NCI-H1694 (cell line): ENCODE measurements at regions not wholly inside any gene's neighbourhood (a gene's known extent, or its start where the extent isn't known, plus 50 kb on each side); places are given as distances from the start of the nearest gene placed in this dataset.

Experiments
- DNase-seq: peaks from one replicate; lab custom pipeline; 2025; lab: John Stamatoyannopoulos, UW

GRCh38 chr11:70627219-70627618 is 228.9 kb downstream of the CTTN start:
- DNase-seq, result no peak

- no peak for DNase-seq
Measured at GRCh38 chr11:70628176-70628854, 230.0 kb downstream of the CTTN start.

GRCh38 chr11:70628855-70629844 is 230.8 kb downstream of the CTTN start:
- no peak for DNase-seq

- DNase-seq, result no peak
Measured at GRCh38 chr11:70630068-70630467, 231.7 kb downstream of the CTTN start.

GRCh38 chr11:70630816-70631623 is 232.7 kb downstream of the CTTN start:
- no peak for DNase-seq

GRCh38 chr11:70631624-70632047 is 233.3 kb downstream of the CTTN start:
- no peak for DNase-seq

DNA sequence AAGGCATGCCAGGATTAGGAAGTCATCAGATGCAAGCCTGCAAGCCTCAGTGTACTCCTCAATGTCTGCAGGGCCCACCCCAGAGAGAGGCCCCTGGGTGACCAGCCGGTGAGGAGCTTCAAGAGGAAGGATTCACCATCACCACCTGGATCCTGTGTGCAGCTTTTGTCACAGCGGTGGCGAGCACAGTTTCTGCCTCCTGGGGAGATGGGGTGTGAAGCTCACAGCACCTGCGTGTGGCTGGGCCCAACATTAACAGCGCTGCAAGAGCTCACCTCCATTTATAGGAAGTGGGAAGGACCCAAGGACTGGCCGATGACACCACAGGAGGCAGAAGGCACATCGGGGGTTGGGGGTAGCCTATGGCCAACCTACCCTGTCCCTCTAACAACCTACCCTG is 235.3 kb downstream of the CTTN start:
- no peak for DNase-seq

DNA sequence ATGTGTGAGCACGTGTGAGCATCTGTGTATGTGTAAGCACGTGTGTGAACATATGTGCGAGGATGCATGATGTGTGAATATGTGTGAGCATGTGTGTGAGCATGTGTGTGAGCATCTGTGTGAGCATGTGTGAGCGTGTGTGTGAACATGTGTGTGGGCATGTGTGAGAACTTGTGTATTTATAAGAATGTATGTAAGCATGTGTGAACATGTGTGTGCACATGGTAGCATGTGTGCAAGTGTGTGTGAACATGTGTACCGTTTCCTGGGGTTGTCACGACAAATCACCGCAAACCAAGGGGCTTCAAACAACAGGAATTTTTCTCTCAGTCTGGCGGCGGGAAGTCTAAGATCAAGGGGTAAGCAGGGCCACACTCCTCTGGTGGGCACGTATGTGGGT is 238.3 kb downstream of the CTTN start:
- DNase-seq, result no peak

DNA sequence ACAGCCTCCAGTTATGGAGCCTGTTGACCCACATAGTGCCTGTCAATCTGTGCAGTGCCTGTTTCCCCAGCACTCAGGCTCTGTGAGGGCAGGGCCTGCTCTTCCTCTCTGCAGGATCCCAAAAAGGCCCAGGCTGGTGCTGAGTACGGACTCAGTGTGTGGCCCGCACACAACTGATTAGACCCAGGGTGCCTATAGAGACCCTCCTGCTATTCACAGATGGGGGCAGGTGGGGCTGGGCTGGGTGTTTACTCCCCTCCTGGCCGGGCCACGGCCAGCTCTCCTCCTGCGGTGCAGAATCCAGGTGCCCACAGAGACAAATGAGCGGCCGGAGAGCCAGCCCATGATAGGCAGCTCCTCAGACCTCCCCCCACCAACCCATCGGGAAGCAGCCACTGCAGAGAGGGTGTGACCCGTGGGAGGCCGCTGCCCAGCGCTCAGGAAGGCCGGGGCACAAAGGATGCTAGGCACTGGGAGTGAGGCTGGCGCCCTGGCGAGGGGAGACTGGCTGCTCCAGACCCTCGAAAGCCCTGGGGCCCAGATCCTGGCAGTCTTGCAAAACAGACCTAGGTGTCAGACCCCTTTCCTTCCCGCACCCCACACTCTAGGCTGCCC is 239.0 kb downstream of the CTTN start:
- DNase-seq, result no peak

GRCh38 chr11:70637949-70638583 is 239.7 kb downstream of the CTTN start:
- no peak for DNase-seq

DNA sequence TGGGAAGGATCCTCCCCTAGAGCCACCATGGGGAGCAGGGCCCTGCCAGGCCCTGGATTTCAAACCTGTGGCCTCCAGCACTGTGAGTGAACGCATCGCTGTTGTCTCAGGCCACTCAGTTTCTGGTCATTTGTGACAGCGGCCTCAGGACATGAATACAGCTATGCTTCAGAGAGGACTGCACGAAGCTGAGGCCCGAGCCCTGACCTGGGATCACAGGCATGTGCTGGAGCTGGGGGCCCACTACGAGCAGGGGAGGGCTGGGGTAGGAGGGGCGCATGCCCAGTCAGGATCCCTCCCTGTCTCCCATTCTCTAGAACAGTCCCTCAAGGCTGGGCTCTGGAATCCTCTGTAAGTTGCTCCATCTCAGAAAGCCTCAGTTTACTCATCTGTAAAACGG is 242.1 kb downstream of the CTTN start:
- no peak for DNase-seq

GRCh38 chr11:70641369-70641768 is 243.0 kb downstream of the CTTN start:
- no peak for DNase-seq

DNA sequence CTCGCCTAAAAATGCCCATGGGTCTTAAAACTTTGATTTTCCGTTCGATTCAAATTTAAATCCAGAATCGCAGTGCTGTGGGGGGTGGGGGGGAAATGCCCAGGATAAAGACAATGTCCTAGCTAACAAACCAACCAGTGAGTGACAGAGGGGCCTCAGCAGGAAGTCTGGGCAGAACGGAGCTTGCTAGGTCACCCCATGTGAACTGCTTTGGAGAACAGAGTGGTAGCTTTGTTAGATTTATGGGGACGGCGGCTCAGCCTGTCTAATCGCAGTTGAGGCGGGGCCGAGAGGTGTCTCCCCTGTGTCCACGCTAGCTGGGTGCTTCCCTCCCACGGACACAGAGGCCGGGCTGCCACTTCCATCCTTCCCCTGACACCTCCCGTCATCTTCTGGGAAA is 243.9 kb downstream of the CTTN start:
- no peak for DNase-seq

GRCh38 chr11:70643642-70644041 is 245.3 kb downstream of the CTTN start:
- no peak for DNase-seq

- no peak for DNase-seq
Measured at GRCh38 chr11:70644343-70645060, 246.2 kb downstream of the CTTN start.

DNA sequence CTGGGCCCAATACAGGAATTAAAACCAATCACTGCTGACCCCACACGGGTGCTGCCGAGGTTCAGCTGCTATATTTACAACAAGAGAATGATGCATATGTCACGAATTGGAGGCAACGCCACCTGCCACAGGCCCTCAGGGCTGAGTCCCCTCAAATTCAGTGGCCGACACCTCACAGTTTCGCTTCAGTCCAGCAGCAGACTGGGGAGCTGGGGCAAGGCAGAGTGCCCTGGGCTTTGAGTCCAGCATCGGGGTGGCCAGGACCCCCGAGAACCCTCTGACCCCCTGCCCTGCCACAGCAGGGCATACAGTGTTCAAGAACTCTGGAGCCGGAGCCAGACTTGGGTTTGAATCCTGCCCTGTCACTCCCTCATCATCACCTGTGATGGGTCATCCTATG is 247.2 kb downstream of the CTTN start:
- DNase-seq, result no peak

- DNase-seq, result no peak
Measured at GRCh38 chr11:70646272-70647049, 248.1 kb downstream of the CTTN start.

GRCh38 chr11:70647188-70648166 is 249.1 kb downstream of the CTTN start:
- DNase-seq, result no peak
